CD4-positive, alpha-beta T cell (primary cell): ENCODE measurements at regions not wholly inside any gene's neighbourhood (a gene's known extent, or its start where the extent isn't known, plus 50 kb on each side); places are given as distances from the start of the nearest gene placed in this dataset.

Experiments
- ATAC-seq: fragments of 200-7000 bp; cut with Tn5 transposase; one replicate; pipeline ENCODE4 v1.10.0; 2022; ENCODE audit warnings: mild to moderate bottlenecking; ENCODE audit not compliant: poor library complexity
- CTCF ChIA-PET: fragments of 350-600 bp; sonication (Branson Sonifier 250); formaldehyde crosslinking; loops from one replicate; lab custom pipeline; 2021; ENCODE audit warnings: antibody characterized with exemption, inconsistent platforms; lab: Charles Lee
- POLR2A ChIA-PET: fragments of 350-600 bp; sonication (Branson Sonifier 250); formaldehyde crosslinking; loops from one replicate; lab custom pipeline; 2021; ENCODE audit warnings: antibody characterized with exemption, inconsistent platforms; lab: Charles Lee
- DNase-seq, 14 experiments: peaks; one replicate each; pipeline ENCODE4 v3.0.0-alpha.2; 2013 to 2020; ENCODE audit warnings: mixed read lengths in 2 of 14
- H3K27ac ChIP-seq, 2 donors: one replicate each; pipeline versions ENCODE4 v1.5.1 to v1.7.0; 2013; ENCODE audit warnings: low read length in 2 of 2, low read depth in 1 of 2, mild to moderate bottlenecking in 1 of 2
- H3K27me3 ChIP-seq, 2 experiments: 1 replicate in 1 of 2; 2 replicates in 1 of 2; pipeline versions ENCODE4 v1.6.1 to v1.7.0; 2013; ENCODE audit warnings: low read length in 2 of 2, control low read depth in 1 of 2, mild to moderate bottlenecking in 1 of 2, moderate library complexity in 1 of 2; ENCODE audit not compliant: insufficient read depth in 2 of 2, control insufficient read depth in 1 of 2
- H3K36me3 ChIP-seq: one replicate; pipeline ENCODE4 v1.6.1; 2013; ENCODE audit warnings: low read length, control low read depth; ENCODE audit not compliant: insufficient read depth
- H3K4me1 ChIP-seq: one replicate; pipeline ENCODE4 v1.6.1; 2013; ENCODE audit warnings: low read length, control low read depth; ENCODE audit not compliant: insufficient read depth
- H3K4me3 ChIP-seq: one replicate; pipeline ENCODE4 v1.5.1; 2013; ENCODE audit warnings: mild to moderate bottlenecking, low read length, moderate library complexity
- H3K9me3 ChIP-seq, 2 experiments: 1 replicate in 1 of 2; 2 replicates in 1 of 2; pipeline versions ENCODE4 v1.6.1 to v1.7.0; 2013; ENCODE audit warnings: low read length in 2 of 2, mild to moderate bottlenecking in 2 of 2, control low read depth in 1 of 2, moderate library complexity in 1 of 2; ENCODE audit not compliant: control insufficient read depth in 1 of 2, insufficient read depth in 1 of 2
- H3K27ac Mint-ChIP-seq: one replicate; pipeline ENCODE4 v1.8.0; 2020; ENCODE audit warnings: mixed read lengths
- H3K27me3 Mint-ChIP-seq: one replicate; pipeline ENCODE4 v1.8.0; 2021; ENCODE audit warnings: mixed read lengths
- H3K36me3 Mint-ChIP-seq: one replicate; pipeline ENCODE4 v1.8.0; 2021; ENCODE audit warnings: low read depth, mixed read lengths
- H3K4me1 Mint-ChIP-seq: one replicate; pipeline ENCODE4 v1.8.0; 2021; ENCODE audit warnings: low read depth, mixed read lengths
- H3K4me3 Mint-ChIP-seq: one replicate; pipeline ENCODE4 v1.8.0; 2020; ENCODE audit warnings: mild to moderate bottlenecking, mixed read lengths
- H3K9me3 Mint-ChIP-seq: one replicate; pipeline ENCODE4 v1.8.0; 2020; ENCODE audit warnings: mixed read lengths
- CTCF ChIP-seq: fragments of 200-600 bp; IDR thresholded peaks from one replicate; pipeline ENCODE4 v1.8.0; 2022; ENCODE audit warnings: antibody characterized with exemption, mild to moderate bottlenecking
- intact Hi-C, 2 experiments: fragments of 100-400 bp; cut with DNase I in 1 of 2; cut with micrococcal nuclease in 1 of 2; formaldehyde crosslinking; loops; one replicate each; pipeline versions ENCODE4 v1.15.1 to v1.9.0; 2023 to 2025; cut with DNase I, micrococcal nuclease

GRCh38 chr10:6988654-6989053, 408.6 kb upstream of the PRKCQ start:
- H3K4me1 Mint-ChIP-seq, result peaks cover 6% of the 10 kb centered on the region

GRCh38 chr10:6987536-6987945, 407.5 kb upstream of the PRKCQ start:
- Mint-ChIP-seq H3K36me3 (no peaks in the 10 kb centered on the region), H3K4me3 (no peak overlapping the region), H3K27ac (no peak overlapping the region), H3K4me1 (peaks cover 6% of the 10 kb centered on the region), H3K27me3 (no peaks in the 10 kb centered on the region), H3K9me3 (no peaks in the 10 kb centered on the region)
- ATAC-seq, result no peak
- Histone ChIP-seq H3K4me1 (peaks cover 9% of the 10 kb centered on the region), H3K9me3 (no peaks in the 10 kb centered on the region), H3K27ac (no peak overlapping the region), H3K27me3 (no peaks in the 10 kb centered on the region), H3K4me3 (no peak overlapping the region), H3K36me3 (no peaks in the 10 kb centered on the region)
- no peak for DNase-seq
- no peak for TF ChIP-seq CTCF
- CTCF ChIA-PET, result no interaction called here
- POLR2A ChIA-PET, result no interaction called here
- intact Hi-C loops, result no loop called here

More at GRCh38 chr10:6988654-6989053, 408.6 kb upstream of the PRKCQ start:
- peaks cover 9% of the 10 kb centered on the region for H3K4me1 ChIP-seq
- ATAC-seq (no peak), DNase-seq (peak in 2 of 14 experiments; percentile 4 to 14)
- H3K27ac ChIP-seq, result no peak overlapping the region
- H3K27me3 Mint-ChIP-seq, result peaks cover 4% of the 10 kb centered on the region
- no peak overlapping the region for H3K4me3 ChIP-seq
- no peaks in the 10 kb centered on the region for H3K27me3 ChIP-seq
- no peak for TF ChIP-seq CTCF
- H3K36me3 Mint-ChIP-seq, result no peaks in the 10 kb centered on the region
- POLR2A ChIA-PET, result no interaction called here
- H3K4me3 Mint-ChIP-seq, result no peak overlapping the region
- intact Hi-C loops, result no loop called here
- CTCF ChIA-PET, result no interaction called here
- H3K36me3 ChIP-seq, result no peaks in the 10 kb centered on the region
- no peak overlapping the region for H3K27ac Mint-ChIP-seq
- no peaks in the 10 kb centered on the region for H3K9me3 ChIP-seq
- H3K9me3 Mint-ChIP-seq, result no peaks in the 10 kb centered on the region

GRCh38 chr10:6986927-6987326, 406.9 kb upstream of the PRKCQ start:
- Histone ChIP-seq H3K9me3 (no peaks in the 10 kb centered on the region), H3K27me3 (no peaks in the 10 kb centered on the region), H3K27ac (no peak overlapping the region), H3K36me3 (no peaks in the 10 kb centered on the region), H3K4me1 (peaks cover 9% of the 10 kb centered on the region), H3K4me3 (no peak overlapping the region)
- POLR2A ChIA-PET, result no interaction called here
- TF ChIP-seq CTCF, result no peak
- Mint-ChIP-seq H3K36me3 (no peaks in the 10 kb centered on the region), H3K4me3 (no peak overlapping the region), H3K9me3 (no peaks in the 10 kb centered on the region), H3K4me1 (peaks cover 6% of the 10 kb centered on the region), H3K27ac (no peak overlapping the region), H3K27me3 (no peaks in the 10 kb centered on the region)
- intact Hi-C loops, result no loop called here
- CTCF ChIA-PET, result no interaction called here
- ATAC-seq (no peak), DNase-seq (no peak)
